GM21786 (cell line): ENCODE measurements at regions not wholly inside any gene's neighbourhood (a gene's known extent, or its start where the extent isn't known, plus 50 kb on each side); places are given as distances from the start of the nearest gene placed in this dataset.
"Not testable (repeated sequence)": the region's sequence is repeated elsewhere in the genome, so short reads cannot be mapped to it uniquely, and the experiment has no call there.

ENCODE experiments used
- ATAC-seq: cut with Tn5 transposase; IDR thresholded peaks from one replicate; pipeline ENCODE4 v1.9.1; 2021; ENCODE audit not compliant: unreplicated experiment

DNA sequence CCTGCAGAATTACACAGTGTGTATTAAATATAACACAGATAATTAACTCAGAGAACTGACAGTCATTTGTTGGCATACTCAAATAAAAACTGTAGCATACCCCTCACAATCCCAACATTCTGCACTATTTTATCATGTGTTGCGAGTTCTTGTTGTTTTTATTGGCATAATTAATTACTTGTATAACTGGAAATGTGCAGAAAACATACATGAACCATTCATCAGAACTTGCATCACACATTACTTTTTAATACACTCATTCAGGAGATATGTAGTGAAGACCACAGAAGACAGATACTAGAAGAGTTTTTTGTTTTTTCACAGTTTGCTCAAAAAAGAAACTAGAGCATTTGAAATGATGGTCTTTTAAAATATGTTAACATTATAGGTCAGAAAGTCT lies 74.6 kb upstream of the NEIL3 start:
- ATAC-seq, result no peak

GRCh38 chr4:177236886-177237285 lies 72.8 kb upstream of the NEIL3 start:
- ATAC-seq, result no peak

DNA sequence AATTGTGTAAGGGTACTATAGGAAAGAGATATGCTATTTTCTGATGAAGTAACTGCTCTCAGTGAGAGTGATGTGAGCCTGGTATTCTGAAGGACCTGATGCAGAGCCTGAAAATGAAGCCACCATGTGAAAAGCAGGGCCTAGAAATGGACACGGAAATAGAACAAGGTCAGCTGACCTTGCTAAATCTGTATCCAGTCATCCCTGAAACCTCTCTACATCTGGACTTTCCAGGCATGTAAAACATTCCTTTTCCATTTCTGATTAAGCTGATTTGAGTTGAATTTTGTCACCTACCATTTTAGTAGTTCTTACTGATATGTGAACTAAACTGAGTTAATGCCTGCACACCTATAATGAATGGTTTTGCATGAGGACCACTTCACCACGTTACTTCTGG lies 72.4 kb upstream of the NEIL3 start:
- ATAC-seq, result no peak

DNA sequence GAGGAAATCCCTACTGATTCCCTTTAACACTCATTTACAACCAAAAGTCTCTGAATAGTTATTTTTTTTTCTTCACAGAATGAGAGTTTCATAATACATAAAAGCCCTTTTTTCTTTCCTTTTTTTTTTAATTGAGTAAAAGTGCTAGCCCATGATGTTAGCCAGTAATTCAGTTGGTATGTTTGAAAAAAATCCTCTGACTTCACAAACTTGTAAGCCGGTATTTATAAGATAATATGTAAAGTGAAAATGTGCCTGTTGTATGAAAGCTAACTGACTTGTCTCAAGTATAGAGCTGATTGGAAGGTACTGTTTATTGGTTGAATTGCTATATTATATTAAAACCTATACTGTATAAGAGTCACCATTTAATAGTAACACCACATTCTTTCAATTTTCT lies 70.2 kb upstream of the NEIL3 start:
- ATAC-seq, result no peak

GRCh38 chr4:177239878-177240277 lies 69.8 kb upstream of the NEIL3 start:
- ATAC-seq, result no peak

GRCh38 chr4:177242651-177243286 lies 66.9 kb upstream of the NEIL3 start:
- no peak for ATAC-seq

DNA sequence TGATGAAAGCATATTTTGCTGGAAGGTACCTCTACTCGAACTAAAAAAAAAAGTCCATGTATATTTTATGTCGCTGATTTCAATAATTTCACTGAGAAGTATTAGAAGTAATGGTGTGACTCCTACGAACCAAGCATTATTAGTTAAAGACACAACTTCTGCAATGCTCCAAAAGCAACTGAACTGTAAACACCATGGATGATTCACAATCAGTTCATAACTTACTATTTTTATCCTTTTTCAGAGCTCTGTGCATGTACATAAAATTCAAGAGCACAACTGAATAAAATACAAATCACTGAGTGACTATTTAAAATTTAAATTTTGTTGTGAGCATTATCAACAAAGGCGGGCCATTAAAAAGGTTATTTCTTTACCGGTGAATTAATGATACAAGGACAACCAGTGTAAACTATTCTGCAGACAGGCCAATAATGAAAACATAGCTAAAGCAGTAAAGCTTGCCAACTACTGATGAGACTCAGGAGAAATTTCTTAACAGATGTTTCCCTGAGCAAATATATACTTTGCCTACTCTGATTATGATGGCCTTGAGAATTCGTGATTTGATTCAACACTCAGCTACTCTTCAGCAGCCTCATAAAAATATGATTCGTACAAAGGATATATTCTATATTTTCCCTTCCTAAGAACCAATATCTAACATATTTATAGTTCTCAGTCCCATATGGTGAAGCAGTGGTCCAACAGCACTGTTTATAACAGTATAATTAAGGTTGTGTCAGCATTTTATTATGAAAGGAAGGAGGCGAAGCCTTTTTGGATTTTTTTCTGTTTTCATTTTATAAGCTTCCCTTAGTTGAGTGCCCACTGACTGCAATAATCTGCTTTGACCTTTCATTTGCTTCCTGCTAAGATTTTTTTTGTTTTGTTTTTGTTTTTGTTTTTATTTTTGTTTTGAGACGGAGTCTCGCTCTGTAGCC lies 62.8 kb upstream of the NEIL3 start:
- ATAC-seq, result no peak

- peak; percentile 97 for ATAC-seq
Measured at GRCh38 chr4:177250056-177250696, 59.5 kb upstream of the NEIL3 start.

DNA sequence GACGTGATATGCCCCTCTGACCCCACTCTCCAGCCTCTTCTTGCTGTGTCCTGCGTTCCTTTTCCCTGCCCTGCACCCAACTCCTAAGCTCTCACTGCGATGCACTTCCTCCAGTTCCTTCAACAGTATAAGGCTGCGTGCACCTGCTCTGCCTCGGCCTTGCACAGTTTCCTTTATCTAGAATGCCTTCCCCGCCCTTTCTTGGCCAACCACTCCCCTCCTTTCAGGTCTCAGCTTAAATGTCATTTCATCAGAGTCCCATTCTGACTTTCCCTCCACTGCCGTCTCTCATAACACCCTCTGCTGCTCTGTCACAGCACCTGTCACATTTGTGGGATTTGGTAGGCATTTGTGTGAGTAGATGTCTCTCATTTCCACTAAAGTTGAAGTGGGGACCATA lies 58.4 kb upstream of the NEIL3 start:
- no peak for ATAC-seq

GRCh38 chr4:177255359-177255758 lies 54.3 kb upstream of the NEIL3 start:
- ATAC-seq, result no peak

GRCh38 chr4:177256950-177257349 lies 52.7 kb upstream of the NEIL3 start:
- no peak for ATAC-seq

- ATAC-seq, result not testable (repeated sequence)
Measured at GRCh38 chr4:177259466-177259865, 50.2 kb upstream of the NEIL3 start.
